ENCODE measurements at regions not wholly inside any gene's neighbourhood (a gene's known extent, or its start where the extent isn't known, plus 50 kb on each side); places are given as distances from the start of the nearest gene placed in this dataset.

- TF ChIP-seq FOS (IDR thresholded peaks at IDR 0.05; ENCODE audit: borderline replicate concordance, extremely low read depth, insufficient read length) (no peak), CBFB (IDR thresholded peaks at IDR 0.05; ENCODE audit: low read depth) (no peak), REST (IDR thresholded peaks at IDR 0.05; ENCODE audit: low read depth, low read length) (no peak), EGR1 (IDR thresholded peaks at IDR 0.05; ENCODE audit: borderline replicate concordance in 1 of 2, low read depth in 2 of 2, low read length in 2 of 2) (no peak), POLR2A (IDR thresholded peaks at IDR 0.05; ENCODE audit: low read depth, low read length) (no peak), CTCF (IDR thresholded peaks at IDR 0.05 in 2 of 3, conservative IDR thresholded peaks at IDR 0.05 in 1 of 3; ENCODE audit: control insufficient read depth in 2 of 3, extremely low read depth in 1 of 3, insufficient read depth in 1 of 3, low read depth in 3 of 3, low read length in 3 of 3) (no peak), MXI1 (IDR thresholded peaks at IDR 0.05; ENCODE audit: low read depth, low read length) (no peak), ZSCAN29 (IDR thresholded peaks at IDR 0.05) (no peak)
These were observed 54.1 kb upstream of the BEND6 start for GRCh38 chr6:56900784-56901183.
